Peyer's patch (tissue), 4 donors: ENCODE measurements at regions not wholly inside any gene's neighbourhood (a gene's known extent, or its start where the extent isn't known, plus 50 kb on each side); places are given as distances from the start of the nearest gene placed in this dataset.

Experiments used
- DNase-seq, 3 donors: peaks; one replicate each; pipeline ENCODE4 v3.0.0-alpha.2; 2017 to 2019
- H3K27ac ChIP-seq, 4 donors: fragments of 200-600 bp; sonication (generic); one replicate each; pipeline ENCODE4 v1.5.1; 2016 to 2019
- H3K27me3 ChIP-seq, 2 donors: fragments of 200-600 bp; sonication (generic); one replicate each; pipeline ENCODE4 v1.5.1; 2019
- H3K36me3 ChIP-seq, 3 donors: fragments of 200-600 bp; sonication (generic); one replicate each; pipeline ENCODE4 v1.5.1; 2016 to 2019
- H3K4me1 ChIP-seq, 4 donors: fragments of 200-600 bp; sonication (generic); one replicate each; pipeline ENCODE4 v1.5.1; 2016 to 2019
- H3K4me3 ChIP-seq, 4 donors: fragments of 200-600 bp; sonication (generic); 1 replicate in 3 of 4; 2 replicates in 1 of 4; pipeline ENCODE4 v1.5.1; 2016 to 2019; ENCODE audit warnings: mild to moderate bottlenecking in 1 of 4
- H3K9me3 ChIP-seq, 4 donors: fragments of 200-600 bp; sonication (generic); one replicate each; pipeline ENCODE4 v1.5.1; 2016 to 2019; ENCODE audit warnings: mild to moderate bottlenecking in 1 of 4
- CTCF ChIP-seq, 6 experiments: fragments of 450-650 bp in 4 of 6; fragments of 200-600 bp in 2 of 6; sonication (generic) in 1 of 6; IDR thresholded peaks; one replicate each; pipeline ENCODE4 v1.5.1; 2017 to 2019; ENCODE audit warnings: antibody characterized with exemption in 6 of 6, mild to moderate bottlenecking in 3 of 6, moderate library complexity in 1 of 6
- POLR2A ChIP-seq, 2 donors: fragments of 450-650 bp; IDR thresholded peaks; one replicate each; pipeline ENCODE4 v1.5.1; 2017; ENCODE audit warnings: antibody characterized with exemption in 2 of 2, mild to moderate bottlenecking in 2 of 2, moderate library complexity in 2 of 2

GRCh38 chr5:98111686-98112085, 661.8 kb upstream of the RGMB start:
- Histone ChIP-seq H3K4me3 (no peak overlapping the region), H3K9me3 (no peaks in the 10 kb centered on the region), H3K27ac (no peak overlapping the region), H3K36me3 (no peaks in the 10 kb centered on the region), H3K4me1 (no peaks in the 10 kb centered on the region), H3K27me3 (no peaks in the 10 kb centered on the region)
- DNase-seq: no peak
- TF ChIP-seq CTCF (IDR thresholded peaks at IDR 0.05): no peak
- TF ChIP-seq POLR2A (IDR thresholded peaks at IDR 0.05): no peak

- DNase-seq: no peak
- H3K27ac ChIP-seq: no peak overlapping the region
- TF ChIP-seq POLR2A (IDR thresholded peaks at IDR 0.05): no peak
- no peak for TF ChIP-seq CTCF (IDR thresholded peaks at IDR 0.05)
- H3K36me3 ChIP-seq: no peaks in the 10 kb centered on the region
- H3K4me3 ChIP-seq: no peak overlapping the region
- H3K9me3 ChIP-seq: no peaks in the 10 kb centered on the region
- H3K27me3 ChIP-seq: no peaks in the 10 kb centered on the region
- H3K4me1 ChIP-seq: no peaks in the 10 kb centered on the region
These were observed 652.2 kb upstream of the RGMB start for GRCh38 chr5:98121036-98121936.

GRCh38 chr5:98128271-98128670, 645.2 kb upstream of the RGMB start:
- H3K27me3 ChIP-seq: no peaks in the 10 kb centered on the region
- no peaks in the 10 kb centered on the region for H3K4me1 ChIP-seq
- DNase-seq: no peak
- TF ChIP-seq CTCF (IDR thresholded peaks at IDR 0.05) (no peak), POLR2A (IDR thresholded peaks at IDR 0.05) (no peak)
- no peak overlapping the region for H3K4me3 ChIP-seq
- H3K9me3 ChIP-seq: no peaks in the 10 kb centered on the region
- no peak overlapping the region for H3K27ac ChIP-seq
- no peaks in the 10 kb centered on the region for H3K36me3 ChIP-seq

GRCh38 chr5:98128846-98129245, 644.6 kb upstream of the RGMB start:
- no peak for DNase-seq
- no peaks in the 10 kb centered on the region for H3K4me1 ChIP-seq
- H3K27me3 ChIP-seq: no peaks in the 10 kb centered on the region
- H3K27ac ChIP-seq: no peak overlapping the region
- H3K36me3 ChIP-seq: no peaks in the 10 kb centered on the region
- H3K9me3 ChIP-seq: no peaks in the 10 kb centered on the region
- no peak for TF ChIP-seq POLR2A (IDR thresholded peaks at IDR 0.05)
- TF ChIP-seq CTCF (IDR thresholded peaks at IDR 0.05): no peak
- no peak overlapping the region for H3K4me3 ChIP-seq

GRCh38 chr5:98130261-98131035, 643.0 kb upstream of the RGMB start:
- TF ChIP-seq CTCF (IDR thresholded peaks at IDR 0.05) (no peak), POLR2A (IDR thresholded peaks at IDR 0.05) (no peak)
- H3K27ac ChIP-seq: no peak overlapping the region
- no peak overlapping the region for H3K4me3 ChIP-seq
- DNase-seq: no peak
- H3K4me1 ChIP-seq: no peaks in the 10 kb centered on the region
- no peaks in the 10 kb centered on the region for H3K36me3 ChIP-seq
- H3K9me3 ChIP-seq: no peaks in the 10 kb centered on the region
- no peaks in the 10 kb centered on the region for H3K27me3 ChIP-seq
